ENCODE measurements at regions not wholly inside any gene's neighbourhood (a gene's known extent, or its start where the extent isn't known, plus 50 kb on each side); places are given as distances from the start of the nearest gene placed in this dataset.

DNA sequence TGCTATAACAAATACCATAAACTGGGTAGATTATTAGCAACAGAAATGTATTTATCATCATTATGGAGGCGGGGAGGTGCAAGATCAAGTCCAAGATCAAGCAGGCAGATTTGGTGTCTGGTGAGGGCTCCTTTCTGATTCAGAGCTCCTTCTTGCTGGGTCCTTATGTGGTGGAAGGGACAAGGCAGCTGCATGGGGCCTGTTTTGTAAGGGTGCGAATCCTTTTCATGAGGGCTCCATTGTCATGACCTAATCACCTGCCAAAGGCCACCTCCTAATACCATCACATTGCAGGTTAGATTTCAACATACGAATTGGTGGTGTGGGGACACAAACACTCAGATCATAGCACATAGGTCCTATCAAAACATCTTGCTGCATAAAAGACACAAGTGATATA is 84.4 kb upstream of the CCDC150 start:
- no peak overlapping the region for H3K27ac ChIP-seq
- WGBS, 2 donors: 87 to 93% methylated on average over 3 of the region's 3 CpGs
- DNase-seq: no peak
- H3K27me3 ChIP-seq: no peaks in the 10 kb centered on the region
- no peaks in the 10 kb centered on the region for H3K36me3 ChIP-seq
- TF ChIP-seq, protein P1, sequence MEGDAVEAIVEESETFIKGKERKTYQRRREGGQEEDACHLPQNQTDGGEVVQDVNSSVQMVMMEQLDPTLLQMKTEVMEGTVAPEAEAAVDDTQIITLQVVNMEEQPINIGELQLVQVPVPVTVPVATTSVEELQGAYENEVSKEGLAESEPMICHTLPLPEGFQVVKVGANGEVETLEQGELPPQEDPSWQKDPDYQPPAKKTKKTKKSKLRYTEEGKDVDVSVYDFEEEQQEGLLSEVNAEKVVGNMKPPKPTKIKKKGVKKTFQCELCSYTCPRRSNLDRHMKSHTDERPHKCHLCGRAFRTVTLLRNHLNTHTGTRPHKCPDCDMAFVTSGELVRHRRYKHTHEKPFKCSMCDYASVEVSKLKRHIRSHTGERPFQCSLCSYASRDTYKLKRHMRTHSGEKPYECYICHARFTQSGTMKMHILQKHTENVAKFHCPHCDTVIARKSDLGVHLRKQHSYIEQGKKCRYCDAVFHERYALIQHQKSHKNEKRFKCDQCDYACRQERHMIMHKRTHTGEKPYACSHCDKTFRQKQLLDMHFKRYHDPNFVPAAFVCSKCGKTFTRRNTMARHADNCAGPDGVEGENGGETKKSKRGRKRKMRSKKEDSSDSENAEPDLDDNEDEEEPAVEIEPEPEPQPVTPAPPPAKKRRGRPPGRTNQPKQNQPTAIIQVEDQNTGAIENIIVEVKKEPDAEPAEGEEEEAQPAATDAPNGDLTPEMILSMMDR (IDR thresholded peaks at IDR 0.05): no peak
- no peak for TF ChIP-seq POLR2A (IDR thresholded peaks at IDR 0.05)
- intact Hi-C loops (cut with DNase I): no loop called here
- H3K4me1 ChIP-seq: peaks cover 0 to 28% (median 3%) of the 10 kb centered on the region in 3 donors
- H3K9me3 ChIP-seq: no peaks in the 10 kb centered on the region
- no peak overlapping the region for H3K4me3 ChIP-seq

DNA sequence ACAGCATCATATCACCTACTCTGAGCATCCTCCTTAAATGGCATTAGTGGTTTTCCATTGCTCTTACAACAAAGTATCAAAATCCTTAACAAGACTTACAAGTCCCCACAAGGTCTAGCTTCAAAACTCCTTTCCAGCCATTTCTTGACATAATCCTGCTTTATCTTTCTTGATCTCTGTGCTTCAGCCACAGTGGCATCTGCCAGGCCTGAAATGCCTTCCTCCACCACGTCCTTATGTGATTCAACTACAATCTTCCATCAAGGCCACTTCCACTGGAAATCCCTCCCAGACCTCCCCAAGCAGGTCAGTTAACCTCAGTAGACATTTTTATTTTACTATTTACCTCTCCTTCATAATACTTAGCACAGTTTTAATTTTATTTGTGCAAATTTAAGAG is 83.8 kb upstream of the CCDC150 start:
- H3K36me3 ChIP-seq: no peaks in the 10 kb centered on the region
- peaks cover 0 to 22% (median 3%) of the 10 kb centered on the region in 3 donors for H3K4me1 ChIP-seq
- intact Hi-C loops (cut with DNase I): no loop called here
- H3K9me3 ChIP-seq: no peaks in the 10 kb centered on the region
- H3K27me3 ChIP-seq: no peaks in the 10 kb centered on the region
- WGBS, 2 donors: 63 to 74% methylated on average over 1 of the region's 1 CpG
- no peak overlapping the region for H3K4me3 ChIP-seq
- no peak overlapping the region for H3K27ac ChIP-seq
- TF ChIP-seq POLR2A (IDR thresholded peaks at IDR 0.05): no peak
- TF ChIP-seq, protein P1 (IDR thresholded peaks at IDR 0.05): no peak
- no peak for DNase-seq

DNA sequence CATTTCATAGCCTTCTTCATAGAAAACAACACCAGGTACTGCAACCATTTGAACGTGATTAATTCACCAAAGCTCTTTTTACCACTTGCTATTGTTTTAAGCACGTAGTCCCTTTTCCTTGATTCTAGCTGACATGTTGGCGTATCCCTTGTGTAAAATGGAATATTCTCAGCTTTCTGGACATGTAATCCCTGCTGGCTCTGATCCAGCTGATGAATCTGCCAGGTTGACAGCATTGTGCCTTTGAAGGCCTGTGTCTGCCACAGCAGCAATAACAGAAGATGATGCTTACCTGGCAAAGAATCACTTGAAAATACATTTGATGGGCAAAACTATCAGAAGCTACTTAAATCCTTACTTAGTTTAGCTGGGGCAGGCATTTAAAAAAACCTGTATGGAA is 81.0 kb upstream of the CCDC150 start:
- Histone ChIP-seq H3K9me3 (no peaks in the 10 kb centered on the region), H3K36me3 (no peaks in the 10 kb centered on the region), H3K27ac (no peak overlapping the region), H3K4me1 (peaks cover 0 to 20% (median 3%) of the 10 kb centered on the region in 3 donors), H3K4me3 (no peak overlapping the region), H3K27me3 (no peaks in the 10 kb centered on the region)
- no peak for DNase-seq
- intact Hi-C loops (cut with DNase I): no loop called here
- WGBS, 2 donors: 40 to 42% methylated on average over 3 of the region's 3 CpGs
- no peak for TF ChIP-seq POLR2A (IDR thresholded peaks at IDR 0.05)
- TF ChIP-seq, protein P1 (IDR thresholded peaks at IDR 0.05): no peak

DNA sequence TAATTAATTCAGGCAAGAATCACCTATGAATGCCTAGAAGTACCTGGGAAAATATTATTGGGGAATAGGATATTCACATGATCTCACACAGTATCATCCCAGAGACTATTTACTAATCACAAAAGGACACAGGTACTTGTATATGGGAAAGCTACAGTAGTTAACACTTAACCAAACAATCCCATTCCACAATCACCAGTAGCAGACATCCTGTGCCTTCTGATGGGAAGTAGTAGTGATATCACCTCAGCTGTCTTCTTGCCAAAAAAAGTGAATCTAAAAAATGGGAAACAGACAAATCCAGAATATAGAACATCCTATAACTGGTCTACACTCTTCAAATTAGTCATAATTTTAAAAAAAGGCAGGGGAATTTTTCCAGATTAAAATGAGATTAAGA is 75.6 kb upstream of the CCDC150 start:
- intact Hi-C loops (cut with DNase I): no loop called here
- TF ChIP-seq, protein P1 (IDR thresholded peaks at IDR 0.05): no peak
- TF ChIP-seq POLR2A (IDR thresholded peaks at IDR 0.05): no peak
- H3K4me1 ChIP-seq: peaks cover 0 to 3% (median 0%) of the 10 kb centered on the region in 3 donors
- no peak overlapping the region for H3K27ac ChIP-seq
- H3K4me3 ChIP-seq: no peak overlapping the region
- no peak for DNase-seq
- no peaks in the 10 kb centered on the region for H3K9me3 ChIP-seq
- no peaks in the 10 kb centered on the region for H3K36me3 ChIP-seq
- H3K27me3 ChIP-seq: no peaks in the 10 kb centered on the region

DNA sequence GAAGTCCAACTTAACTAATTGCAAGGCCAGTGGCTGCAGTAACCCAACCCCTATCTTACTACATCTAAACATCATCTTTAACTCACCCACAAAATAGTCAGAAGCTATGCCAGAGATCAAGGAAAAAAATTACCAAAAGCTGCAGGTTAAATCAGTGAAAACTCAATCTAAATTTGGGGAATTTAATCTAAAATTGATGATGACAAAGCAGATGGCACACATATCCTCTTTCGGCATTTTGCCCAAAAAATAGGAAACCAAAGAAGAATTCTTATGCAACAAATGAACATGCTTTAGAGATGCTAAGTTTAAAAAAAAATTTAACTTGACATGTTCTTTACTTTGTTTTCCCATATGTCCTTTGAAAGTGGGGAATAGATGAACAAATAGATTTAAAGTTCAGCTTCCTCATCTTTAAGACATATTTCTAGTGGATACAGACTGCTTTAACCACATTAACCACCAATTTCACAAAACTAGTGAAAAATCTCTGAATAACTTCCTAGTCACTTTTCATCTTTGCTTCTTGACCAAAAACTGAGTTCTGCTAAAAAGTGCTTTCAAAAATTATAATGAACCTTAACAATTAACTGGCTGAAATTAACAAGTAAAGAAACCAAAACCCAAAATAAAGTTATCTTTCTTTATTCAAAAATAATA is 74.3 kb upstream of the CCDC150 start:
- no peaks in the 10 kb centered on the region for H3K27me3 ChIP-seq
- intact Hi-C loops (cut with DNase I): no loop called here
- H3K36me3 ChIP-seq: no peaks in the 10 kb centered on the region
- no peak for TF ChIP-seq POLR2A (IDR thresholded peaks at IDR 0.05)
- TF ChIP-seq, protein P1 (IDR thresholded peaks at IDR 0.05): no peak
- no peak overlapping the region for H3K4me3 ChIP-seq
- DNase-seq: no peak
- H3K4me1 ChIP-seq: no peaks in the 10 kb centered on the region
- no peaks in the 10 kb centered on the region for H3K9me3 ChIP-seq
- H3K27ac ChIP-seq: no peak overlapping the region
- 73% methylated on average over 1 of the region's 1 CpG for WGBS, 2 donors
